Hepatocyte (in vitro differentiated cells): ENCODE measurements at regions not wholly inside any gene's neighbourhood (a gene's known extent, or its start where the extent isn't known, plus 50 kb on each side); places are given as distances from the start of the nearest gene placed in this dataset.

Experiments used
- DNase-seq: peaks from one replicate; pipeline ENCODE4 v3.0.0-alpha.2; 2016; ENCODE audit warnings: low spot score
- H2AFZ ChIP-seq: fragments of 200-600 bp; sonication (generic); 2 replicates; pipeline ENCODE4 v1.6.0; 2016; ENCODE audit warnings: antibody characterized with exemption, mild to moderate bottlenecking
- H3K27ac ChIP-seq: fragments of 200-600 bp; sonication (generic); 2 replicates; pipeline ENCODE4 v1.5.1; 2016; ENCODE audit warnings: mild to moderate bottlenecking
- H3K27me3 ChIP-seq: fragments of 200-600 bp; sonication (generic); 2 replicates; pipeline ENCODE4 v1.6.1; 2016
- H3K36me3 ChIP-seq: fragments of 200-600 bp; sonication (generic); replicated peaks from 2 replicates; pipeline ENCODE4 v1.5.1; 2016; ENCODE audit warnings: low read depth; ENCODE audit not compliant: insufficient read depth
- H3K4me1 ChIP-seq: fragments of 200-600 bp; sonication (generic); 2 replicates; pipeline ENCODE4 v1.5.1; 2016; ENCODE audit warnings: mild to moderate bottlenecking, moderate library complexity; ENCODE audit not compliant: insufficient read depth
- H3K4me2 ChIP-seq: fragments of 200-600 bp; sonication (generic); 2 replicates; pipeline ENCODE4 v1.6.0; 2016
- H3K4me3 ChIP-seq: fragments of 200-600 bp; sonication (generic); 2 replicates; pipeline ENCODE4 v1.5.1; 2016; ENCODE audit warnings: mild to moderate bottlenecking
- H3K79me2 ChIP-seq: fragments of 200-600 bp; sonication (generic); 2 replicates; pipeline ENCODE4 v1.6.0; 2017; ENCODE audit warnings: mild to moderate bottlenecking
- H3K9me2 ChIP-seq: fragments of 200-600 bp; sonication (generic); replicated peaks from 2 replicates; pipeline ENCODE4 v1.6.0; 2017; ENCODE audit warnings: mild to moderate bottlenecking; ENCODE audit not compliant: insufficient read depth
- H3K9me3 ChIP-seq: fragments of 200-600 bp; sonication (generic); 2 replicates; pipeline ENCODE4 v1.5.1; 2016; ENCODE audit warnings: low read depth, mild to moderate bottlenecking
- H4K20me1 ChIP-seq: fragments of 200-600 bp; sonication (generic); 2 replicates; pipeline ENCODE4 v1.6.0; 2016; ENCODE audit warnings: mild to moderate bottlenecking; ENCODE audit not compliant: insufficient read depth, poor library complexity, severe bottlenecking
- CTCF ChIP-seq: fragments of 200-600 bp; sonication (generic); IDR thresholded peaks from 2 replicates; pipeline ENCODE4 v1.5.1; 2016; ENCODE audit warnings: antibody characterized with exemption, mild to moderate bottlenecking; ENCODE audit not compliant: poor library complexity
- EZH2 ChIP-seq: fragments of 200-600 bp; sonication (generic); IDR thresholded peaks from 2 replicates; pipeline ENCODE4 v1.6.1; 2016; ENCODE audit warnings: antibody characterized with exemption, mild to moderate bottlenecking, borderline replicate concordance
- EZH2phosphoT487 ChIP-seq: fragments of 200-600 bp; sonication (generic); IDR thresholded peaks from one replicate; pipeline ENCODE4 v1.6.1; 2018; ENCODE audit warnings: antibody characterized with exemption, mild to moderate bottlenecking, low read depth, moderate library complexity; ENCODE audit not compliant: unreplicated experiment, severe bottlenecking
- WGBS: methylation state at CpG from one replicate; pipeline ENCODE4 v1.1.6; 2016; ENCODE audit warnings: low lambda C conversion rate; ENCODE audit errors: missing lambda C conversion rate; 5-methylcytosine and 5-hydroxymethylcytosine counted together

GRCh38 chr11:105486929-105487328 lies 122.9 kb upstream of the GRIA4 start:
- Histone ChIP-seq H3K4me2 (no peak overlapping the region), H3K36me3 (no peaks in the 10 kb centered on the region), H4K20me1 (no peaks in the 10 kb centered on the region), H3K4me1 (no peaks in the 10 kb centered on the region), H3K27ac (no peak overlapping the region), H3K27me3 (no peaks in the 10 kb centered on the region), H3K79me2 (no peaks in the 10 kb centered on the region), H3K9me2 (no peaks in the 10 kb centered on the region), H2AFZ (no peak overlapping the region), H3K9me3 (no peaks in the 10 kb centered on the region), H3K4me3 (no peak overlapping the region)
- TF ChIP-seq EZH2 (no peak), CTCF (no peak), EZH2phosphoT487 (no peak)
- 97% methylated on average over 11 of the region's 11 CpGs for WGBS
- DNase-seq = no peak

GRCh38 chr11:105469931-105470330 lies 139.9 kb upstream of the GRIA4 start:
- Histone ChIP-seq H3K4me1 (peaks cover 5% of the 10 kb centered on the region), H3K4me2 (no peak overlapping the region), H3K27ac (no peak overlapping the region), H3K4me3 (no peak overlapping the region), H3K9me3 (no peaks in the 10 kb centered on the region), H3K79me2 (no peaks in the 10 kb centered on the region), H3K36me3 (no peaks in the 10 kb centered on the region), H3K27me3 (no peaks in the 10 kb centered on the region), H4K20me1 (no peaks in the 10 kb centered on the region), H3K9me2 (no peaks in the 10 kb centered on the region), H2AFZ (no peak overlapping the region)
- DNase-seq = no peak
- 93% methylated on average over 1 of the region's 1 CpG for WGBS
- TF ChIP-seq EZH2phosphoT487 (no peak), EZH2 (no peak), CTCF (no peak)

- H3K27me3 ChIP-seq = no peaks in the 10 kb centered on the region
- DNase-seq = no peak
- no peaks in the 10 kb centered on the region for H3K9me3 ChIP-seq
- peaks cover 5% of the 10 kb centered on the region for H3K4me1 ChIP-seq
- TF ChIP-seq CTCF (no peak), EZH2 (no peak), EZH2phosphoT487 (no peak)
- H2AFZ ChIP-seq = no peak overlapping the region
- H3K4me3 ChIP-seq = no peak overlapping the region
- no peaks in the 10 kb centered on the region for H3K79me2 ChIP-seq
- 40% methylated on average over 3 of the region's 3 CpGs for WGBS
- no peaks in the 10 kb centered on the region for H3K9me2 ChIP-seq
- H3K36me3 ChIP-seq = no peaks in the 10 kb centered on the region
- H3K27ac ChIP-seq = no peak overlapping the region
- no peaks in the 10 kb centered on the region for H4K20me1 ChIP-seq
- no peak overlapping the region for H3K4me2 ChIP-seq
These were observed 141.7 kb upstream of the GRIA4 start for GRCh38 chr11:105468154-105468553.

GRCh38 chr11:105466582-105467228 lies 143.2 kb upstream of the GRIA4 start:
- Histone ChIP-seq H3K4me3 (no peak overlapping the region), H3K27me3 (no peaks in the 10 kb centered on the region), H3K27ac (no peak overlapping the region), H3K79me2 (no peaks in the 10 kb centered on the region), H3K36me3 (no peaks in the 10 kb centered on the region), H3K9me2 (no peaks in the 10 kb centered on the region), H2AFZ (no peak overlapping the region), H3K4me1 (peaks cover 5% of the 10 kb centered on the region), H3K4me2 (no peak overlapping the region), H3K9me3 (no peaks in the 10 kb centered on the region), H4K20me1 (no peaks in the 10 kb centered on the region)
- TF ChIP-seq EZH2phosphoT487 = no peak
- TF ChIP-seq EZH2 = no peak
- TF ChIP-seq CTCF = no peak
- 40% methylated on average over 2 of the region's 2 CpGs for WGBS
- DNase-seq = peak; percentile 9
